ENCODE measurements at regions not wholly inside any gene's neighbourhood (a gene's known extent, or its start where the extent isn't known, plus 50 kb on each side); places are given as distances from the start of the nearest gene placed in this dataset.
"Not testable (repeated sequence)": the region's sequence is repeated elsewhere in the genome, so short reads cannot be mapped to it uniquely, and the experiment has no call there.

- DNase-seq, H3K9me3 Mint-ChIP-seq, H3K4me3 Mint-ChIP-seq, H3K27ac Mint-ChIP-seq, H3K36me3 Mint-ChIP-seq, H3K27me3 Mint-ChIP-seq: not testable (repeated sequence)
- H3K4me1 Mint-ChIP-seq, result peaks cover 41% of the 10 kb centered on the region
- CTCF ChIA-PET, result interaction anchor here (1.2 kb wide), 1 partner anchor 9 kb away, joined by 3 read pairs; no protein-coding TSS in a partner anchor
Observed at GRCh38 chr6:135110261-135110781, 55.7 kb upstream of the HBS1L start.

DNA sequence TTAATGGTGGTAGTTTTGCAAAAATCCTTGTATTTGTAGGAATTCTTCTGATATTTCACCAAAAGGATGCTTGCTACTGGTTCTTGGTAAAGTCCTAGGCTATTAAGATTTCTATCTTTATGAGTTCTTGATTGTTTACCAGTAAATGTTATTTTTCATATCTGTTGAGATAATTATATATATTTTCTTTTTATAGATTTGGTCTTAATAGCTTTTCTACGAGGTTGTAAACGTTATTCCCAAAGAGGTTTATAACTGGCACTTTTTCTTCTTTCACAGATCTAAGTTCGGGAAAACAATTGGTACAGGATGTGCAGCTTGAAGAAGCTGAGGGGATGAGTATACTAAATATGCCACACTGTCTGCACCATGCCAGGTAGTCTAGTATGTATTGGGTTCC, 55.1 kb upstream of the HBS1L start:
- Mint-ChIP-seq H3K4me3 (no peak overlapping the region), H3K9me3 (peaks cover 8% of the 10 kb centered on the region), H3K36me3 (peaks cover 7% of the 10 kb centered on the region), H3K27ac (no peak overlapping the region), H3K27me3 (no peaks in the 10 kb centered on the region), H3K4me1 (peaks cover 41% of the 10 kb centered on the region)
- CTCF ChIA-PET, result interaction anchor here (1.2 kb wide), 1 partner anchor 9 kb away, joined by 3 read pairs; no protein-coding TSS in a partner anchor
- DNase-seq, result no peak

GRCh38 chr6:135108692-135109091, 54.1 kb upstream of the HBS1L start:
- H3K4me1 Mint-ChIP-seq, result peaks cover 40% of the 10 kb centered on the region
- DNase-seq, result no peak
- no peaks in the 10 kb centered on the region for H3K27me3 Mint-ChIP-seq
- CTCF ChIA-PET, result no interaction called here
- peaks cover 8% of the 10 kb centered on the region for H3K9me3 Mint-ChIP-seq
- H3K27ac Mint-ChIP-seq, result no peak overlapping the region
- H3K4me3 Mint-ChIP-seq, result no peak overlapping the region
- H3K36me3 Mint-ChIP-seq, result peaks cover 7% of the 10 kb centered on the region

GRCh38 chr6:135106611-135107010, 52.0 kb upstream of the HBS1L start:
- Mint-ChIP-seq H3K9me3 (no peaks in the 10 kb centered on the region), H3K27me3 (no peaks in the 10 kb centered on the region), H3K27ac (no peak overlapping the region), H3K36me3 (no peaks in the 10 kb centered on the region), H3K4me1 (peaks cover 43% of the 10 kb centered on the region), H3K4me3 (no peak overlapping the region)
- CTCF ChIA-PET, result no interaction called here
- DNase-seq, result no peak

DNA sequence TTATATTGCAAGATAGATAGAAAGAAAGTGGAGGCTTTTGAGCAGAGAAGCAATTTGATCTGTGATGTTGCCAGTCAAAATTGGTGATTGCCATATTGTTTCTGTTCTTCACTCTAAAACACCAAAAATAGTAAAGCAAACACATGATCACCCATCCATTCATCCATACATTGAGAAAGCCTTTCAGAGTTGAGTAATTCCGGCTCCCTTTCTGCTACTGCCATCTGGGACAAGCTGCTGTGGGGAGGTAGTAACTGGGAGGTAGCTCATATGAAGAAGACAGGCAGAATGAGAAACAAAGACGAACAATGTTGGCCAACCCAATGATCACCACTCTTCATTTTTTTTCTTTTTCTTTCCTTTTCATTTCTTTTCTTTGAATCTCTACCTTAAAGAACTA, 51.1 kb upstream of the HBS1L start:
- no peaks in the 10 kb centered on the region for H3K27me3 Mint-ChIP-seq
- H3K9me3 Mint-ChIP-seq, result no peaks in the 10 kb centered on the region
- no peak overlapping the region for H3K27ac Mint-ChIP-seq
- DNase-seq, result no peak
- no peak overlapping the region for H3K4me3 Mint-ChIP-seq
- H3K4me1 Mint-ChIP-seq, result peaks cover 46% of the 10 kb centered on the region
- CTCF ChIA-PET, result interaction anchor here (1.7 kb wide), 1 partner anchor 18 kb away, joined by 5 read pairs; no protein-coding TSS in a partner anchor
- H3K36me3 Mint-ChIP-seq, result no peaks in the 10 kb centered on the region

DNA sequence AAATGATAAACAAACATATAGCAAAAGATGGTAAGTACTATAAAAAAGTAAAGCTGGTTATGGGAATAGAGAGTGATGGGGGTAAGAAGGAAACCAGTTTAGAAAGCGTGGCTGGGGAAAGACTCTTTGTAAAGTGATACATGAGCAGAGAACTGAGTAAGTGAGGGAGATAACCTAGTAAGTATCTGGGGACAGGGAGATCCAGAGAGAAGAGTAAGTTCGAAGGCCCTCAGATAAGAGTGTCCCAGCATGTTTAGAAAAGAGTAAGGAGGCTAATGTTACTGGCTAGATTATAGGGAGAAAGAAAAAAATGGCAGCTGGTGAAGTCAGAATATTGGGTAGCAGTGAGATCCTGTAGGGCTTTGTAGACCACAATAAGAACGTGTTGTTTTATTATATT, 50.7 kb upstream of the HBS1L start:
- H3K36me3 Mint-ChIP-seq, result no peaks in the 10 kb centered on the region
- H3K9me3 Mint-ChIP-seq, result no peaks in the 10 kb centered on the region
- no peak overlapping the region for H3K27ac Mint-ChIP-seq
- no peaks in the 10 kb centered on the region for H3K27me3 Mint-ChIP-seq
- H3K4me1 Mint-ChIP-seq, result peaks cover 44% of the 10 kb centered on the region
- no peak for DNase-seq
- no peak overlapping the region for H3K4me3 Mint-ChIP-seq
- CTCF ChIA-PET, result interaction anchor here (1.7 kb wide), 1 partner anchor 18 kb away, joined by 5 read pairs; no protein-coding TSS in a partner anchor

Measured in activated naive CD4-positive, alpha-beta T cell treated with anti-CD3 and anti-CD28 coated beads, Interleukin-2, amount 10 ng/mL, durations not matched to agents 7 days and 5 days (primary cell).